Mesendoderm (in vitro differentiated cells): ENCODE measurements at regions not wholly inside any gene's neighbourhood (a gene's known extent, or its start where the extent isn't known, plus 50 kb on each side); places are given as distances from the start of the nearest gene placed in this dataset.

Experiments used
- DNase-seq: peaks from one replicate; pipeline ENCODE4 v3.0.0; 2013
- H2AK5ac ChIP-seq: 2 replicates; pipeline ENCODE4 v1.6.1; 2013; ENCODE audit warnings: low read length, inconsistent platforms
- H2BK120ac ChIP-seq: 2 replicates; pipeline ENCODE4 v1.6.1; 2013; ENCODE audit warnings: low read depth, mild to moderate bottlenecking, low read length, moderate library complexity, mixed read lengths
- H2BK15ac ChIP-seq: replicated peaks from 2 replicates; pipeline ENCODE4 v1.6.1; 2013; ENCODE audit warnings: low read depth, mild to moderate bottlenecking, moderate library complexity
- H2BK5ac ChIP-seq: 2 replicates; pipeline ENCODE4 v1.6.1; 2013; ENCODE audit warnings: low read length, inconsistent platforms
- H3K18ac ChIP-seq: 2 replicates; pipeline ENCODE4 v1.6.1; 2013; ENCODE audit warnings: mild to moderate bottlenecking, low read length, mixed read lengths
- H3K23ac ChIP-seq: one replicate; pipeline ENCODE4 v1.6.1; 2013; ENCODE audit warnings: low read length
- H3K27ac ChIP-seq: 2 replicates; pipeline ENCODE4 v1.5.1; 2013; ENCODE audit warnings: low read depth, mild to moderate bottlenecking, inconsistent platforms, low read length, moderate library complexity
- H3K27me3 ChIP-seq: 2 replicates; pipeline ENCODE4 v1.6.1; 2013; ENCODE audit warnings: low read length, control low read depth, mild to moderate bottlenecking, inconsistent platforms; ENCODE audit not compliant: insufficient read depth, poor library complexity
- H3K36me3 ChIP-seq: 2 replicates; pipeline ENCODE4 v1.6.1; 2013; ENCODE audit warnings: low read length, inconsistent platforms; ENCODE audit not compliant: control insufficient read depth, insufficient read depth
- H3K4ac ChIP-seq: one replicate; pipeline ENCODE4 v1.6.1; 2013; ENCODE audit warnings: low read depth, mild to moderate bottlenecking, low read length, moderate library complexity
- H3K4me1 ChIP-seq: 2 replicates; pipeline ENCODE4 v1.6.1; 2013; ENCODE audit warnings: low read depth, low read length, inconsistent platforms; ENCODE audit not compliant: control insufficient read depth
- H3K4me2 ChIP-seq: 2 replicates; pipeline ENCODE4 v1.6.1; 2013; ENCODE audit warnings: low read length
- H3K4me3 ChIP-seq: 2 replicates; pipeline ENCODE4 v1.5.1; 2013; ENCODE audit warnings: mild to moderate bottlenecking, low read length
- H3K56ac ChIP-seq: one replicate; pipeline ENCODE4 v1.6.1; 2013; ENCODE audit warnings: low read length
- H3K79me1 ChIP-seq: 2 replicates; pipeline ENCODE4 v1.6.1; 2013; ENCODE audit warnings: low read length, inconsistent platforms
- H3K79me2 ChIP-seq: 2 replicates; pipeline ENCODE4 v1.6.1; 2013; ENCODE audit warnings: mild to moderate bottlenecking, low read length; ENCODE audit not compliant: control insufficient read depth, insufficient read depth
- H3K9ac ChIP-seq: 2 replicates; pipeline ENCODE4 v1.6.1; 2013; ENCODE audit warnings: low read length, inconsistent platforms
- H4K5ac ChIP-seq: one replicate; pipeline ENCODE4 v1.6.1; 2013; ENCODE audit warnings: low read length
- H4K8ac ChIP-seq: one replicate; pipeline ENCODE4 v1.6.1; 2013; ENCODE audit warnings: low read depth, mild to moderate bottlenecking, control low read depth, low read length, moderate library complexity
- WGBS: extraction: QIAGEN DNeasy Blood & Tissue Kit; methylation state at CpG from one replicate; pipeline ENCODE4 v1.1.7; 2013; ENCODE audit warnings: low lambda C conversion rate, missing lambda C conversion rate; ENCODE audit not compliant: insufficient coverage; ENCODE audit errors: extremely low coverage; 5-methylcytosine and 5-hydroxymethylcytosine counted together

GRCh38 chr1:194104247-194104844 lies 917.9 kb upstream of the B3GALT2 start:
- H2BK5ac ChIP-seq: no peak overlapping the region
- H3K4me3 ChIP-seq: no peak overlapping the region
- DNase-seq: peak; percentile 44
- H2AK5ac ChIP-seq: no peak overlapping the region
- H3K27ac ChIP-seq: no peak overlapping the region
- H4K5ac ChIP-seq: no peak overlapping the region
- H3K4me2 ChIP-seq: no peak overlapping the region
- H3K4me1 ChIP-seq: no peaks in the 10 kb centered on the region
- H3K79me1 ChIP-seq: no peaks in the 10 kb centered on the region
- H3K36me3 ChIP-seq: no peaks in the 10 kb centered on the region
- no peaks in the 10 kb centered on the region for H3K79me2 ChIP-seq
- WGBS: no CpG with 5 or more reads among the region's 2 CpGs
- H4K8ac ChIP-seq: no peak overlapping the region
- H3K27me3 ChIP-seq: no peaks in the 10 kb centered on the region
- no peak overlapping the region for H3K18ac ChIP-seq
- H2BK15ac ChIP-seq: no peak overlapping the region
- no peak overlapping the region for H2BK120ac ChIP-seq
- H3K56ac ChIP-seq: no peak overlapping the region
- H3K23ac ChIP-seq: no peak overlapping the region
- H3K4ac ChIP-seq: no peak overlapping the region
- no peak overlapping the region for H3K9ac ChIP-seq

- H3K4me1 ChIP-seq: no peaks in the 10 kb centered on the region
- no peak overlapping the region for H4K8ac ChIP-seq
- H3K79me1 ChIP-seq: no peaks in the 10 kb centered on the region
- no peak for DNase-seq
- no CpG with 5 or more reads among the region's 2 CpGs for WGBS
- H2BK120ac ChIP-seq: no peak overlapping the region
- no peak overlapping the region for H2AK5ac ChIP-seq
- H3K9ac ChIP-seq: no peak overlapping the region
- no peak overlapping the region for H3K18ac ChIP-seq
- no peak overlapping the region for H3K27ac ChIP-seq
- H2BK5ac ChIP-seq: no peak overlapping the region
- no peaks in the 10 kb centered on the region for H3K36me3 ChIP-seq
- no peak overlapping the region for H4K5ac ChIP-seq
- no peak overlapping the region for H3K4ac ChIP-seq
- no peak overlapping the region for H3K4me3 ChIP-seq
- no peak overlapping the region for H3K4me2 ChIP-seq
- H3K23ac ChIP-seq: no peak overlapping the region
- H3K27me3 ChIP-seq: no peaks in the 10 kb centered on the region
- no peaks in the 10 kb centered on the region for H3K79me2 ChIP-seq
- no peak overlapping the region for H3K56ac ChIP-seq
- H2BK15ac ChIP-seq: no peak overlapping the region
These were observed 917.3 kb upstream of the B3GALT2 start for GRCh38 chr1:194103516-194104246.

- WGBS: no CpG with 5 or more reads among the region's 1 CpG
- H3K9ac ChIP-seq: no peak overlapping the region
- no peak overlapping the region for H3K23ac ChIP-seq
- no peak overlapping the region for H2BK120ac ChIP-seq
- H3K4me3 ChIP-seq: no peak overlapping the region
- no peak overlapping the region for H3K56ac ChIP-seq
- no peak overlapping the region for H3K4me2 ChIP-seq
- no peaks in the 10 kb centered on the region for H3K4me1 ChIP-seq
- H3K27me3 ChIP-seq: no peaks in the 10 kb centered on the region
- no peak overlapping the region for H2AK5ac ChIP-seq
- no peak overlapping the region for H4K5ac ChIP-seq
- H3K4ac ChIP-seq: no peak overlapping the region
- no peak overlapping the region for H2BK15ac ChIP-seq
- no peak for DNase-seq
- H3K18ac ChIP-seq: no peak overlapping the region
- H3K36me3 ChIP-seq: no peaks in the 10 kb centered on the region
- no peak overlapping the region for H3K27ac ChIP-seq
- no peaks in the 10 kb centered on the region for H3K79me1 ChIP-seq
- no peaks in the 10 kb centered on the region for H3K79me2 ChIP-seq
- H2BK5ac ChIP-seq: no peak overlapping the region
- no peak overlapping the region for H4K8ac ChIP-seq
These were observed 916.7 kb upstream of the B3GALT2 start for GRCh38 chr1:194103101-194103500.

- Histone ChIP-seq H2BK15ac (no peak overlapping the region), H3K4me2 (no peak overlapping the region), H3K9ac (no peak overlapping the region), H3K4ac (no peak overlapping the region), H3K4me1 (no peaks in the 10 kb centered on the region), H3K36me3 (no peaks in the 10 kb centered on the region), H3K79me2 (no peaks in the 10 kb centered on the region), H3K56ac (no peak overlapping the region), H3K27me3 (no peaks in the 10 kb centered on the region), H2BK120ac (no peak overlapping the region), H3K23ac (no peak overlapping the region), H3K18ac (no peak overlapping the region), H4K5ac (no peak overlapping the region), H2AK5ac (no peak overlapping the region), H3K27ac (no peak overlapping the region), H4K8ac (no peak overlapping the region), H3K4me3 (no peak overlapping the region), H3K79me1 (no peaks in the 10 kb centered on the region), H2BK5ac (no peak overlapping the region)
- no CpG with 5 or more reads among the region's 2 CpGs for WGBS
- DNase-seq: peak; percentile 39
These were observed 916.2 kb upstream of the B3GALT2 start for GRCh38 chr1:194102607-194103006.

- WGBS: no CpG with 5 or more reads among the region's 3 CpGs
- H3K4me2 ChIP-seq: no peak overlapping the region
- H3K9ac ChIP-seq: no peak overlapping the region
- H3K79me1 ChIP-seq: no peaks in the 10 kb centered on the region
- H3K36me3 ChIP-seq: no peaks in the 10 kb centered on the region
- no peak overlapping the region for H3K23ac ChIP-seq
- no peak overlapping the region for H3K56ac ChIP-seq
- H3K4ac ChIP-seq: no peak overlapping the region
- H3K4me3 ChIP-seq: no peak overlapping the region
- no peaks in the 10 kb centered on the region for H3K79me2 ChIP-seq
- no peak overlapping the region for H2BK15ac ChIP-seq
- no peak overlapping the region for H3K27ac ChIP-seq
- no peak overlapping the region for H4K8ac ChIP-seq
- H2AK5ac ChIP-seq: no peak overlapping the region
- no peak overlapping the region for H4K5ac ChIP-seq
- H3K4me1 ChIP-seq: no peaks in the 10 kb centered on the region
- no peaks in the 10 kb centered on the region for H3K27me3 ChIP-seq
- H2BK120ac ChIP-seq: no peak overlapping the region
- no peak overlapping the region for H3K18ac ChIP-seq
- H2BK5ac ChIP-seq: no peak overlapping the region
- no peak for DNase-seq
These were observed 898.3 kb upstream of the B3GALT2 start for GRCh38 chr1:194084755-194085154.

- Histone ChIP-seq H3K9ac (no peak overlapping the region), H3K4me1 (no peaks in the 10 kb centered on the region), H3K4ac (no peak overlapping the region), H3K4me2 (no peak overlapping the region), H3K18ac (no peak overlapping the region), H3K36me3 (no peaks in the 10 kb centered on the region), H3K4me3 (no peak overlapping the region), H2AK5ac (no peak overlapping the region), H4K8ac (no peak overlapping the region), H2BK15ac (no peak overlapping the region), H3K79me1 (no peaks in the 10 kb centered on the region), H3K27me3 (no peaks in the 10 kb centered on the region), H2BK120ac (no peak overlapping the region), H3K79me2 (no peaks in the 10 kb centered on the region), H4K5ac (no peak overlapping the region), H2BK5ac (no peak overlapping the region), H3K27ac (no peak overlapping the region), H3K56ac (no peak overlapping the region), H3K23ac (no peak overlapping the region)
- no peak for DNase-seq
These were observed 895.0 kb upstream of the B3GALT2 start for GRCh38 chr1:194081444-194081843.
